ENCODE measurements at regions not wholly inside any gene's neighbourhood (a gene's known extent, or its start where the extent isn't known, plus 50 kb on each side); places are given as distances from the start of the nearest gene placed in this dataset.

GRCh38 chr2:236405357-236405756 lies 141.2 kb upstream of the ASB18 start:
- TF ChIP-seq, protein P1, sequence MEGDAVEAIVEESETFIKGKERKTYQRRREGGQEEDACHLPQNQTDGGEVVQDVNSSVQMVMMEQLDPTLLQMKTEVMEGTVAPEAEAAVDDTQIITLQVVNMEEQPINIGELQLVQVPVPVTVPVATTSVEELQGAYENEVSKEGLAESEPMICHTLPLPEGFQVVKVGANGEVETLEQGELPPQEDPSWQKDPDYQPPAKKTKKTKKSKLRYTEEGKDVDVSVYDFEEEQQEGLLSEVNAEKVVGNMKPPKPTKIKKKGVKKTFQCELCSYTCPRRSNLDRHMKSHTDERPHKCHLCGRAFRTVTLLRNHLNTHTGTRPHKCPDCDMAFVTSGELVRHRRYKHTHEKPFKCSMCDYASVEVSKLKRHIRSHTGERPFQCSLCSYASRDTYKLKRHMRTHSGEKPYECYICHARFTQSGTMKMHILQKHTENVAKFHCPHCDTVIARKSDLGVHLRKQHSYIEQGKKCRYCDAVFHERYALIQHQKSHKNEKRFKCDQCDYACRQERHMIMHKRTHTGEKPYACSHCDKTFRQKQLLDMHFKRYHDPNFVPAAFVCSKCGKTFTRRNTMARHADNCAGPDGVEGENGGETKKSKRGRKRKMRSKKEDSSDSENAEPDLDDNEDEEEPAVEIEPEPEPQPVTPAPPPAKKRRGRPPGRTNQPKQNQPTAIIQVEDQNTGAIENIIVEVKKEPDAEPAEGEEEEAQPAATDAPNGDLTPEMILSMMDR (IDR thresholded peaks at IDR 0.05; ENCODE audit: control insufficient read depth, insufficient read depth, low read depth, low read length, missing control alignments) = no peak
- no peak for DNase-seq (ENCODE audit: low read depth)
- H3K4me3 ChIP-seq (ENCODE audit: control insufficient read depth, low read depth, low read length) = no peak overlapping the region

DNA sequence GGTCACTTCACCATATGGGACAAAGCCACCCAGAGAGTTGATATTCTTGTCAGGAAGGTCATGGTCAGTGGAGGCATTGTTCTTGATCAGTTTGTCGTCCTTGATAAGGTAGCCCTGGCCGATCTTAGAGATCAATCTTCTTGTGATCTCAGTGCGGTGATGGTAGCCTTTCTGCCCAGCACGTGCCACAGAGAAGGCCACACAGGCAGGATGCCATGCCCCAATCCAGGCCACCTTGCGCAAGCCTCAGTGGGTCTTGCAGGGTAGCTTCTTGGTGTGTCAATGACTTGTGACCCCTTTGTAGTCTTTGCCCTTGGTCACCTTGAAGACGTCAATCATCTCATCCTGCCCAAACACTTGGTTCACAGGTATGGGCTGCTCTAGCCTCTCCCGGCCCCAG lies 143.9 kb upstream of the ASB18 start:
- TF ChIP-seq, protein P1 (IDR thresholded peaks at IDR 0.05; ENCODE audit: control insufficient read depth, insufficient read depth, low read depth, low read length, missing control alignments) = no peak
- H3K4me3 ChIP-seq (ENCODE audit: control insufficient read depth, low read depth, low read length) = no peak overlapping the region
- DNase-seq (ENCODE audit: low read depth) = no peak

DNA sequence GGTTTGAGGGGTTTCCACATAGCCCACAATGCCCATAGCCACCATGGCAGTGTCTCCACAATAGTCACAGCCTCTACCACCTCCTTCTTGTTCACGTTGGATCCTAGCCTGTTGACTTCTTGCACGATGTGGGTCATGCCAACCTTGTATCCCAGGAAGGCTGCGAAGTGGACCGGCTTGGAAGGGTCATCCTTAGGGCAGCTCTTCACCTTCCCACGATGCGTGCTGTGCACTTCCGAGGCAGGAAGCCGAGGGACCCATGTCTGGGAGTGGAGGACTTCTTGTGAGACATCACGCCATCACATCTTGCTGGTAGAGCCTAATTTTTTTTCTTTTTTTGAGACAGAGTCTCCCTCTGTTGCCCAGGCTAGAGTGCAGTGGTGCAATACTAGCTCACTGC lies 144.6 kb upstream of the ASB18 start:
- TF ChIP-seq, protein P1 (IDR thresholded peaks at IDR 0.05; ENCODE audit: control insufficient read depth, insufficient read depth, low read depth, low read length, missing control alignments) = no peak
- DNase-seq (ENCODE audit: low read depth) = no peak

DNA sequence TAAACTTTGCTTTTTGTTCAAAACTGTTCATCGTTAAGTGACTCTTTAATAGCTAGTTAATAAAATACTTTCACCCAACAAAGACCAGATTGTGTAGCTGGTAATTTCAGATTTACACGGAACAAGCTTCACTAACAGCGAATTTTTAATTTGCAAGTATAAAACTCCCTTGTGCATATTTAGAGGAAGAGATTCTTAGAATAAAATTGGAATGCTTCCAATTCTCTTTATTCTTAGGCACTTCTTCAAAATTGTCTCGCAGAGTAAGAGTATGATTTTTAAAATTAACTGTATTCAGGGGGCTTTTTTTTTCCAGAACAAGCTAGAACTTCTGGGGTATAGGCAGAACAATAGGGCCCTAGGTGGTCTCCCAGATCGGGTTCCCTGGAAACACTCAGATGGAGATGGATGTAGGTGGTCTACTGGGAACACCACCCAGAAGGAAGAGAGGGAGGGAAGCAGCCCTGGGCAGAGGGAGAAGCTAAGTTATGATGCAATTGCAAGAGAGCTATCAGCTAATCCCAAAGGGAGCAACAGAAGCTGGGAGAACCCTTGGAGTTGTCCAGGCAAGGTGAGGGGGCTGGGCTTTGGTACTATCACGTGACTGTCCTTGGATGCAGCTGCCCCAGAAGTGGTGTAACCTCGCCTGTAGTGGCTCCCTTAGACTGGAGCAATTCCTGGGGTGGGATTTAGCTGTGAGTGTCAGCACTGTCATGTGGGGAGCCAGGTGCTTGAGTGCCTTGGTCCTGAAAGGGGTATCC lies 151.7 kb upstream of the ASB18 start:
- no peak overlapping the region for H3K4me3 ChIP-seq (ENCODE audit: control insufficient read depth, low read depth, low read length)
- TF ChIP-seq, protein P1 (IDR thresholded peaks at IDR 0.05; ENCODE audit: control insufficient read depth, insufficient read depth, low read depth, low read length, missing control alignments) = no peak
- no peak for DNase-seq (ENCODE audit: low read depth)

More for the DNA sequence above, 144.6 kb upstream of the ASB18 start:
- no peak overlapping the region for H3K4me3 ChIP-seq (ENCODE audit: control insufficient read depth, low read depth, low read length)

GRCh38 chr2:236417150-236417549 lies 152.5 kb upstream of the ACKR3 start:
- TF ChIP-seq, protein P1 (IDR thresholded peaks at IDR 0.05; ENCODE audit: control insufficient read depth, insufficient read depth, low read depth, low read length, missing control alignments) = no peak
- DNase-seq (ENCODE audit: low read depth) = no peak
- H3K4me3 ChIP-seq (ENCODE audit: control insufficient read depth, low read depth, low read length) = no peak overlapping the region

- no peak overlapping the region for H3K4me3 ChIP-seq (ENCODE audit: control insufficient read depth, low read depth, low read length)
- no peak for DNase-seq (ENCODE audit: low read depth)
- TF ChIP-seq, protein P1 (IDR thresholded peaks at IDR 0.05; ENCODE audit: control insufficient read depth, insufficient read depth, low read depth, low read length, missing control alignments) = no peak
These were observed 139.0 kb upstream of the ACKR3 start for GRCh38 chr2:236430584-236430983.

Data from AG09309 (cell line).